Sigmoid colon (tissue), 6 donors: ENCODE measurements at regions not wholly inside any gene's neighbourhood (a gene's known extent, or its start where the extent isn't known, plus 50 kb on each side); places are given as distances from the start of the nearest gene placed in this dataset.

Source experiments
- DNase-seq: peaks from one replicate; pipeline ENCODE4 v3.0.0-alpha.2; 2019
- H3K27ac ChIP-seq, 4 donors: fragments of 200-600 bp; sonication (generic); one replicate each; pipeline ENCODE4 v1.5.1; 2016 to 2019; ENCODE audit warnings: mild to moderate bottlenecking in 1 of 4
- H3K27me3 ChIP-seq, 3 donors: fragments of 200-600 bp; sonication (generic); one replicate each; pipeline ENCODE4 v1.5.1; 2019; ENCODE audit warnings: mild to moderate bottlenecking in 1 of 3
- H3K36me3 ChIP-seq, 4 donors: fragments of 200-600 bp; sonication (generic); one replicate each; pipeline ENCODE4 v1.5.1; 2016 to 2019
- H3K4me1 ChIP-seq, 4 donors: fragments of 200-600 bp; sonication (generic); one replicate each; pipeline ENCODE4 v1.5.1; 2017 to 2019
- H3K4me3 ChIP-seq, 4 donors: fragments of 200-600 bp; sonication (generic); one replicate each; pipeline ENCODE4 v1.5.1; 2017 to 2019; ENCODE audit warnings: mild to moderate bottlenecking in 2 of 4, moderate library complexity in 1 of 4
- H3K9me3 ChIP-seq, 4 donors: fragments of 200-600 bp in 3 of 4; sonication (generic) in 3 of 4; one replicate each; pipeline versions ENCODE4 v1.5.1 to v1.6.1; 2013 to 2019
- CTCF ChIP-seq, 4 experiments: fragments of 450-650 bp in 3 of 4; fragments of 200-600 bp in 1 of 4; IDR thresholded peaks; one replicate each; pipeline ENCODE4 v1.5.1; 2016 to 2019; ENCODE audit warnings: antibody characterized with exemption in 4 of 4, mild to moderate bottlenecking in 3 of 4, moderate library complexity in 2 of 4
- EP300 ChIP-seq, 4 donors: sonication (generic); formaldehyde crosslinking; IDR thresholded peaks; one replicate each; pipeline ENCODE4 v1.6.1; 2017; ENCODE audit warnings: antibody characterized with exemption in 4 of 4
- POLR2A ChIP-seq, 2 donors: fragments of 450-650 bp; IDR thresholded peaks; one replicate each; pipeline ENCODE4 v1.6.1; 2016; ENCODE audit warnings: antibody characterized with exemption in 2 of 2, mild to moderate bottlenecking in 2 of 2, moderate library complexity in 2 of 2
- POLR2AphosphoS5 ChIP-seq, 4 donors: sonication (generic); formaldehyde crosslinking; IDR thresholded peaks; one replicate each; pipeline ENCODE4 v1.6.1; 2017; ENCODE audit warnings: antibody characterized with exemption in 4 of 4
- WGBS, 2 donors: extraction: QIAGEN DNeasy Blood & Tissue Kit; methylation state at CpG; one replicate each; pipeline ENCODE4 v1.1.7; 2013; 5-methylcytosine and 5-hydroxymethylcytosine counted together
- intact Hi-C: fragments of 100-400 bp; cut with DNase I; formaldehyde crosslinking; loops from one replicate; pipeline ENCODE4 v1.15.1; 2023
- donor health status: healthy with polysubstance abuse.
- donor health status: healthy.

- no peak for TF ChIP-seq POLR2AphosphoS5 (IDR thresholded peaks at IDR 0.05)
- Histone ChIP-seq H3K27me3 (no peaks in the 10 kb centered on the region), H3K4me3 (no peak overlapping the region), H3K27ac (no peak overlapping the region), H3K36me3 (no peaks in the 10 kb centered on the region), H3K4me1 (peaks cover 0 to 7% (median 0%) of the 10 kb centered on the region in 4 donors), H3K9me3 (no peaks in the 10 kb centered on the region)
- intact Hi-C loops, result no loop called here
- WGBS, 2 donors, result 37 to 71% methylated on average over 11 of the region's 11 CpGs
- DNase-seq, result no peak
Observed at GRCh38 chr1:245046769-245047168, 108.0 kb upstream of the KIF26B start.

GRCh38 chr1:245046315-245046714 lies 108.5 kb upstream of the KIF26B start:
- H3K4me3 ChIP-seq, result no peak overlapping the region
- H3K27me3 ChIP-seq, result no peaks in the 10 kb centered on the region
- H3K4me1 ChIP-seq, result peaks cover 0 to 7% (median 0%) of the 10 kb centered on the region in 4 donors
- DNase-seq, result no peak
- H3K9me3 ChIP-seq, result no peaks in the 10 kb centered on the region
- WGBS, 2 donors, result 62 to 85% methylated on average over 9 of the region's 9 CpGs
- intact Hi-C loops, result no loop called here
- H3K36me3 ChIP-seq, result no peaks in the 10 kb centered on the region
- no peak overlapping the region for H3K27ac ChIP-seq
- TF ChIP-seq EP300 (IDR thresholded peaks at IDR 0.05) (no peak), POLR2A (IDR thresholded peaks at IDR 0.05) (no peak), CTCF (IDR thresholded peaks at IDR 0.05) (no peak), POLR2AphosphoS5 (IDR thresholded peaks at IDR 0.05) (no peak)

- TF ChIP-seq EP300 (IDR thresholded peaks at IDR 0.05), result no peak
- TF ChIP-seq POLR2A (IDR thresholded peaks at IDR 0.05), result no peak
- TF ChIP-seq CTCF (IDR thresholded peaks at IDR 0.05), result no peak
- no peak for TF ChIP-seq POLR2AphosphoS5 (IDR thresholded peaks at IDR 0.05)
- H3K27me3 ChIP-seq, result no peaks in the 10 kb centered on the region
- no peak overlapping the region for H3K4me3 ChIP-seq
- H3K9me3 ChIP-seq, result no peaks in the 10 kb centered on the region
- peaks cover 0 to 7% (median 0%) of the 10 kb centered on the region in 4 donors for H3K4me1 ChIP-seq
- intact Hi-C loops, result no loop called here
- H3K27ac ChIP-seq, result peak overlapping the region in 1 of 4 donors; percentile 4
- no peak for DNase-seq
- 35 to 64% methylated on average over 9 of the region's 9 CpGs for WGBS, 2 donors
- H3K36me3 ChIP-seq, result no peaks in the 10 kb centered on the region
Observed at GRCh38 chr1:245045087-245045881, 109.5 kb upstream of the KIF26B start.

- H3K4me3 ChIP-seq, result no peak overlapping the region
- H3K4me1 ChIP-seq, result peaks cover 0 to 7% (median 0%) of the 10 kb centered on the region in 4 donors
- no peaks in the 10 kb centered on the region for H3K36me3 ChIP-seq
- WGBS, 2 donors, result 86 to 87% methylated on average over 6 of the region's 6 CpGs
- H3K27ac ChIP-seq, result peak overlapping the region in 1 of 4 donors; percentile 46
- no peaks in the 10 kb centered on the region for H3K9me3 ChIP-seq
- intact Hi-C loops, result loop anchor here (2.0 to 5.0 kb wide), 3 partner anchors 73 to 441 kb away; partner anchors contain the start of gene HNRNPU
- DNase-seq, result no peak
- H3K27me3 ChIP-seq, result no peaks in the 10 kb centered on the region
- no peak for TF ChIP-seq POLR2A (IDR thresholded peaks at IDR 0.05)
- no peak for TF ChIP-seq POLR2AphosphoS5 (IDR thresholded peaks at IDR 0.05)
- TF ChIP-seq EP300 (IDR thresholded peaks at IDR 0.05), result no peak
- TF ChIP-seq CTCF (IDR thresholded peaks at IDR 0.05), result no peak
Observed at GRCh38 chr1:245043611-245043940, 111.2 kb upstream of the KIF26B start.

GRCh38 chr1:245041058-245041698 lies 113.6 kb upstream of the KIF26B start:
- H3K4me1 ChIP-seq, result peaks cover 0 to 7% (median 0%) of the 10 kb centered on the region in 4 donors
- no peak for DNase-seq
- TF ChIP-seq EP300 (IDR thresholded peaks at IDR 0.05) (no peak), CTCF (IDR thresholded peaks at IDR 0.05) (no peak)
- intact Hi-C loops, result loop anchor here (5.0 kb wide), 2 partner anchors 179 to 439 kb away; partner anchors contain the start of gene HNRNPU
- H3K27ac ChIP-seq, result no peak overlapping the region
- 84 to 89% methylated on average over 9 of the region's 9 CpGs for WGBS, 2 donors
- H3K4me3 ChIP-seq, result no peak overlapping the region
- H3K36me3 ChIP-seq, result no peaks in the 10 kb centered on the region
- no peaks in the 10 kb centered on the region for H3K27me3 ChIP-seq
- H3K9me3 ChIP-seq, result no peaks in the 10 kb centered on the region
